ENCODE measurements at regions not wholly inside any gene's neighbourhood (a gene's known extent, or its start where the extent isn't known, plus 50 kb on each side); places are given as distances from the start of the nearest gene placed in this dataset.
"Not testable (repeated sequence)": the region's sequence is repeated elsewhere in the genome, so short reads cannot be mapped to it uniquely, and the experiment has no call there.

DNA sequence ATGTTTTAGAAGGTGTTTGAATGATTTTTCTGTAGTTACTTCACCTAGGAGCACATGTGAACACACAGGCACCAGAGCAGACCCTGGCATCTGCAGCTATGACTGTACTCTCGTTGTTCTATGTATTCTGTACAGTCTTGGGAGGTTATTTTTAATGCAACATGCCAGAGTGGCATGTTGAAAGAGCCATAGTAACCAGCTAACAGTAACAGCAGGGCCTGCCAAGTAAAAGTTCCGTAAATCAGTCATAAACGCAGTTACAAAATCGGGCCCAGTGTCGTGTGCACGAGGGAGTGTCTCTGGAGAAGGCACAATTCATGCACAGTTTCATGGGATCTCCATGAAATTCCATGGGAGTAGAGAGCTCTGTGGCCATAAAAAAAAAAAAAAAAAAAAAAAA, 108.3 kb upstream of the CDK6 start (continued):
- TF ChIP-seq, protein P1, sequence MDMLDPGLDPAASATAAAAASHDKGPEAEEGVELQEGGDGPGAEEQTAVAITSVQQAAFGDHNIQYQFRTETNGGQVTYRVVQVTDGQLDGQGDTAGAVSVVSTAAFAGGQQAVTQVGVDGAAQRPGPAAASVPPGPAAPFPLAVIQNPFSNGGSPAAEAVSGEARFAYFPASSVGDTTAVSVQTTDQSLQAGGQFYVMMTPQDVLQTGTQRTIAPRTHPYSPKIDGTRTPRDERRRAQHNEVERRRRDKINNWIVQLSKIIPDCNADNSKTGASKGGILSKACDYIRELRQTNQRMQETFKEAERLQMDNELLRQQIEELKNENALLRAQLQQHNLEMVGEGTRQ (IDR thresholded peaks at IDR 0.05; ENCODE audit: low read length): no peak
- TF ChIP-seq, protein P2, sequence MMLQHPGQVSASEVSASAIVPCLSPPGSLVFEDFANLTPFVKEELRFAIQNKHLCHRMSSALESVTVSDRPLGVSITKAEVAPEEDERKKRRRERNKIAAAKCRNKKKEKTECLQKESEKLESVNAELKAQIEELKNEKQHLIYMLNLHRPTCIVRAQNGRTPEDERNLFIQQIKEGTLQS (IDR thresholded peaks at IDR 0.05; ENCODE audit: insufficient read depth, low read depth, low read length): no peak

DNA sequence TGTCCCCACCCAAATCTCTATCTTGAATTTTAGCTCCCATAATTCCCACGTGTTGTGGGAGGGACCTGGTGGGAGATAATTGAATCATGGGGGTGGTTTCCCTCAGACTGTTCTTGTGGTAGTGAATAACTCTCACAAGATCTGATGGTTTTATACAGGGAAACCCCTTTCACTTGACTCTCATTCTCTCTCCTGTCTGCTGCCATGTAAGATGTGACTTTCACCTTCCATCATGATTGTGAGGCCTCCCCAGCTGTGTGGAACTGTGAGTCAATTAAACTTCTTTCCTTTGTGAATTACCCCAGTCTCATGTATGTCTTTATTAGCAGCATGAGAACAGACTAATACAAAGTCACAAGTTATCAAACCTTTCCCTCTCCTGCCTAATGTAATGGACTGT, 106.3 kb upstream of the CDK6 start:
- H4K8ac ChIP-seq (ENCODE audit: extremely low read depth, insufficient read depth, low read length); H3K79me1 ChIP-seq (ENCODE audit: low read depth, low read length); H3K23ac ChIP-seq (ENCODE audit: insufficient read length); H3K23me2 ChIP-seq (ENCODE audit: low read depth, low read length); H4K91ac ChIP-seq (replicated peaks; ENCODE audit: insufficient read length, low read length); H3K27ac ChIP-seq (ENCODE audit: low read depth, low read length); H2BK20ac ChIP-seq (ENCODE audit: low read length); CTCF ChIA-PET (ENCODE audit: partially characterized antibody); H3K9ac ChIP-seq (replicated peaks in 1 of 4; ENCODE audit: extremely low read depth in 1 of 4, low read depth in 3 of 4, low read length in 3 of 4); H2AFZ ChIP-seq (ENCODE audit: low read length); H3K56ac ChIP-seq (replicated peaks; ENCODE audit: insufficient read length, low read depth, low read length); DNase-seq (ENCODE audit: low read depth in 1 of 2, low spot score in 2 of 2); H4K20me1 ChIP-seq (replicated peaks in 1 of 2; ENCODE audit: control insufficient read depth in 1 of 2, insufficient read depth in 2 of 2, low read length in 2 of 2); H2BK120ac ChIP-seq (replicated peaks; ENCODE audit: low read depth, low read length); FAIRE-seq; H3K4ac ChIP-seq (replicated peaks; ENCODE audit: insufficient read length, low read depth, low read length); H3K27me3 ChIP-seq (replicated peaks in 1 of 4; ENCODE audit: control insufficient read depth in 3 of 4, extremely low read depth in 1 of 4, insufficient read depth in 3 of 4, low read length in 3 of 4); POLR2A ChIA-PET (ENCODE audit: partially characterized antibody); H2BK15ac ChIP-seq (ENCODE audit: low read length); H3K4me1 ChIP-seq (replicated peaks in 1 of 4; ENCODE audit: control insufficient read depth in 3 of 4, insufficient read depth in 4 of 4, low read length in 3 of 4); H2AK5ac ChIP-seq (ENCODE audit: low read depth, low read length); H3K9me3 ChIP-seq (ENCODE audit: insufficient read depth in 2 of 2, low read depth in 1 of 2, low read length in 1 of 2); H3K79me2 ChIP-seq (ENCODE audit: control insufficient read depth in 1 of 2, insufficient read depth in 2 of 2, low read length in 2 of 2); H3K14ac ChIP-seq (ENCODE audit: insufficient read length); H3K18ac ChIP-seq (ENCODE audit: extremely low read depth, low read length); H3K4me3 ChIP-seq (ENCODE audit: extremely low read depth in 1 of 4, insufficient read depth in 2 of 4, low read depth in 3 of 4, low read length in 4 of 4); H2BK5ac ChIP-seq (ENCODE audit: low read depth, low read length); H4K5ac ChIP-seq (ENCODE audit: insufficient read length, low read depth, low read length); H3K36me3 ChIP-seq (ENCODE audit: control insufficient read depth in 2 of 4, insufficient read depth in 4 of 4, low read length in 3 of 4); H2BK12ac ChIP-seq (ENCODE audit: low read depth, low read length); H3K4me2 ChIP-seq (ENCODE audit: insufficient read depth in 1 of 2, low read depth in 2 of 2, low read length in 2 of 2): not testable (repeated sequence)
- 100% methylated on average over 1 of the region's 1 CpG; no CpG with 5 or more reads in 1 of the 2 experiments for WGBS, 2 experiments (ENCODE audit: extremely low coverage in 1 of 2, insufficient coverage in 1 of 2, insufficient read length in 1 of 2, insufficient replicate concordance in 2 of 2, low coverage in 1 of 2, low lambda C conversion rate in 2 of 2, missing lambda C conversion rate in 1 of 2)
